GOT3 (cell line): ENCODE measurements at regions not wholly inside any gene's neighbourhood (a gene's known extent, or its start where the extent isn't known, plus 50 kb on each side); places are given as distances from the start of the nearest gene placed in this dataset.
"Not testable (repeated sequence)": the region's sequence is repeated elsewhere in the genome, so short reads cannot be mapped to it uniquely, and the experiment has no call there.

Experiments
- DNase-seq: peaks from one replicate; lab custom pipeline; 2025; ENCODE audit warnings: mixed read lengths; lab: John Stamatoyannopoulos, UW

- no peak for DNase-seq
Measured at GRCh38 chr18:21928925-21929324, 188.3 kb downstream of the MIB1 start.

- DNase-seq, result no peak
Measured at GRCh38 chr18:21930177-21930576, 189.6 kb downstream of the MIB1 start.

- DNase-seq, result no peak
Measured at GRCh38 chr18:21933931-21934765, 193.6 kb downstream of the MIB1 start.

- DNase-seq, result no peak
Measured at GRCh38 chr18:21934766-21935015, 194.1 kb downstream of the MIB1 start.

- DNase-seq, result no peak
Measured at GRCh38 chr18:21943456-21943855, 202.9 kb downstream of the MIB1 start.

- DNase-seq, result no peak
Measured at GRCh38 chr18:21949326-21950015, 208.9 kb downstream of the MIB1 start.

GRCh38 chr18:21955757-21956652 lies 213.4 kb upstream of the GATA6 start:
- peak; percentile 1 for DNase-seq

GRCh38 chr18:21958263-21958662 lies 211.1 kb upstream of the GATA6 start:
- no peak for DNase-seq

GRCh38 chr18:21958707-21959450 lies 210.5 kb upstream of the GATA6 start:
- no peak for DNase-seq

- no peak for DNase-seq
Measured at GRCh38 chr18:21960189-21960588, 209.2 kb upstream of the GATA6 start.

- DNase-seq, result no peak
Measured at GRCh38 chr18:21963336-21963735, 206.1 kb upstream of the GATA6 start.

GRCh38 chr18:21968338-21968737 lies 201.1 kb upstream of the GATA6 start:
- DNase-seq, result no peak

GRCh38 chr18:21972281-21972680 lies 197.1 kb upstream of the GATA6 start:
- no peak for DNase-seq

GRCh38 chr18:21975954-21976353 lies 193.4 kb upstream of the GATA6 start:
- DNase-seq, result not testable (repeated sequence)

- no peak for DNase-seq
Measured at GRCh38 chr18:21978546-21979170, 190.7 kb upstream of the GATA6 start.

GRCh38 chr18:21979171-21979560 lies 190.2 kb upstream of the GATA6 start:
- no peak for DNase-seq

- DNase-seq, result no peak
Measured at GRCh38 chr18:21979759-21980158, 189.6 kb upstream of the GATA6 start.

- no peak for DNase-seq
Measured at GRCh38 chr18:21980744-21981143, 188.6 kb upstream of the GATA6 start.

- DNase-seq, result not testable (repeated sequence)
Measured at GRCh38 chr18:21981489-21981888, 187.9 kb upstream of the GATA6 start.

- DNase-seq, result no peak
Measured at GRCh38 chr18:21991081-21991534, 178.3 kb upstream of the GATA6 start.

GRCh38 chr18:21991886-21992285 lies 177.5 kb upstream of the GATA6 start:
- no peak for DNase-seq
